ENCODE measurements at regions not wholly inside any gene's neighbourhood (a gene's known extent, or its start where the extent isn't known, plus 50 kb on each side); places are given as distances from the start of the nearest gene placed in this dataset.

DNA sequence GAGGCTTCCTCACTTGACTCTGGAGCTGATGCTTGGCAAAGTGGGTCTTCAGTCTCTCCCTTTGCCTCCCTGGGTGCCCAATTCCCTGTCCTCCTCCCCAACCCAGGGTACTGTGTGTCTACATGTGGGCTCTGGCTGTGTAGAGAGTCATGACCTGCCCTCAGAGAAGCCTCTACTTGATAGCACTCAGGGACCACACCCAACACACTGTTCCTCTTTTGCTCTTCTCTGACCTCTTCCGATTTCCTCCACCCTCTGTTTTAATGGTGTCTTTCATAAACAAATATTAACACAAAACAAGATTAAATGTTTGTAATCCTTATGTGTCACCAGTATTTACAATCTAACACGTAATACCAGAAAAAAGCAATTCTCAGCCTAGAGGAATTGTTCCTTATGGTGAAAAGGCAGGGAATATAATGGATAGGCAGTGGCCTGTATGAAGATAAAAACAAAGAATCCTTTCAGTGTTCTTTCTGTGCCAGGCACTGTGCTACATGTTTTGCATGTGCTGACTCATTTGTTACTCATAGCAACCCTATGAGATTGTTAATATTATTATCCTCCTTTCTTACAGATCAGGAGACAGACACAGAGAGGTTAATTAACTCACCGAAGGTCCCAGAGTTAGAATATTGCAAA is 58.2 kb downstream of the HSD3B1 start:
- peak; percentile 7 for DNase-seq (ENCODE audit: low spot score)

DNA sequence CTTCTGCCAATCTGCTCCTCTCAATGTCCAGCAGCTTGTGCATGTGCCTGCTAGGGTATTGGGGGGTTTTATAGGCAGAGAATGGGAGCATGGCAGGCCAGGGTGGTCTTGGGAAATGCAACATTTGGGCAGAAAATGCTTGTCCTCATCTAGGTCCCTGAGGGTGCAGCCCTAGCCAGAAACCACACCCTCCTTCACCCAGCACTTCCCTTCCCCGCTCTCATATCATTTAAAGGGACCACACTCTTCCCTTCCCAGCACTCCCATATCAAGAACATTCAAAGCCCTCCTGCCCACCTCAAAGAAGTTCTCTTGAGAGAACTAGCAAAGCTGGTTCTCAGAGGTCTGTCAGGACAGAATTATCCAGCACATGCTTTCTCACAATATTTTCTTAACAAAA is 62.1 kb downstream of the HSD3B1 start:
- DNase-seq (ENCODE audit: low spot score), result no peak

All from globus pallidus (tissue), 1 donor.